Mammary epithelial cell (primary cell): ENCODE measurements at regions not wholly inside any gene's neighbourhood (a gene's known extent, or its start where the extent isn't known, plus 50 kb on each side); places are given as distances from the start of the nearest gene placed in this dataset.
"Not testable (repeated sequence)": the region's sequence is repeated elsewhere in the genome, so short reads cannot be mapped to it uniquely, and the experiment has no call there.

Experiments
- CTCF ChIP-seq, 2 donors: IDR thresholded peaks in 1 of 2; conservative IDR thresholded peaks in 1 of 2; 2 replicates each; pipeline ENCODE4 v1.5.1; 2011 to 2012; ENCODE audit warnings: inconsistent platforms in 2 of 2, low read length in 2 of 2, mild to moderate bottlenecking in 2 of 2, control low read depth in 1 of 2, low read depth in 1 of 2; ENCODE audit not compliant: insufficient read depth in 1 of 2; ENCODE audit errors: extremely low read depth in 1 of 2
- EZH2 ChIP-seq: IDR thresholded peaks from 2 replicates; pipeline ENCODE4 v1.6.1; 2012; ENCODE audit warnings: low read length, inconsistent platforms, borderline replicate concordance

GRCh38 chr7:32793053-32793452, 98.5 kb downstream of the KBTBD2 start:
- not testable (repeated sequence) for TF ChIP-seq CTCF (conservative IDR thresholded peaks at IDR 0.05 in 1 of 2, IDR thresholded peaks at IDR 0.05 in 1 of 2; ENCODE audit: extremely low read depth in 1 of 2, insufficient read depth in 1 of 2, low read depth in 1 of 2, low read length in 2 of 2); EZH2
